ENCODE measurements at regions not wholly inside any gene's neighbourhood (a gene's known extent, or its start where the extent isn't known, plus 50 kb on each side); places are given as distances from the start of the nearest gene placed in this dataset.

- TF ChIP-seq POLR2A (IDR thresholded peaks at IDR 0.05) (no peak), CTCF (IDR thresholded peaks at IDR 0.05) (no peak)
Observed at GRCh38 chr2:212797484-212798205, 259.0 kb upstream of the ERBB4 start.

Data from transverse colon (tissue), 3 donors.